ENCODE measurements at regions not wholly inside any gene's neighbourhood (a gene's known extent, or its start where the extent isn't known, plus 50 kb on each side); places are given as distances from the start of the nearest gene placed in this dataset.

GRCh38 chr4:89573656-89574055, 263.3 kb downstream of the SNCA start (continued):
- TF ChIP-seq ZNF622 (IDR thresholded peaks at IDR 0.05), result no peak
- TF ChIP-seq TBL1XR1 (IDR thresholded peaks at IDR 0.05; ENCODE audit: low read depth, low read length), result no peak
- no peak for TF ChIP-seq NBN (IDR thresholded peaks at IDR 0.05)
- no peak for TF ChIP-seq MYB (IDR thresholded peaks at IDR 0.05; ENCODE audit: borderline replicate concordance, low read depth, low read length)

- no peaks in the 10 kb centered on the region for H3K27me3 ChIP-seq (replicated peaks in 1 of 2; ENCODE audit: control insufficient read depth in 2 of 2, insufficient read depth in 2 of 2, low read length in 1 of 2)
- intact Hi-C loops (cut with micrococcal nuclease; ENCODE audit: unreplicated experiment) (no loop called here), in situ Hi-C loops (cut with MboI) (no loop called here)
- H3K36me3 ChIP-seq (ENCODE audit: control insufficient read depth in 2 of 2, insufficient read depth in 2 of 2, low read length in 1 of 2), result no peaks in the 10 kb centered on the region
- H3K9me3 ChIP-seq (replicated peaks; ENCODE audit: control insufficient read depth, insufficient read depth, low read length), result no peaks in the 10 kb centered on the region
- TF ChIP-seq EED (IDR thresholded peaks at IDR 0.05; ENCODE audit: low read depth) (no peak), ZNF274 (IDR thresholded peaks at IDR 0.05; ENCODE audit: insufficient read depth, insufficient read length) (no peak), NRF1 (conservative IDR thresholded peaks at IDR 0.05; ENCODE audit: low read depth, low read length) (no peak), SMARCA5 (IDR thresholded peaks at IDR 0.05) (no peak), TCF7 (IDR thresholded peaks at IDR 0.05; ENCODE audit: borderline replicate concordance) (no peak), ZNF622 (IDR thresholded peaks at IDR 0.05) (no peak), SUPT20H (IDR thresholded peaks at IDR 0.05; ENCODE audit: borderline replicate concordance, control insufficient read depth, low read depth, low read length) (no peak)
- TF ChIP-seq, protein P1, sequence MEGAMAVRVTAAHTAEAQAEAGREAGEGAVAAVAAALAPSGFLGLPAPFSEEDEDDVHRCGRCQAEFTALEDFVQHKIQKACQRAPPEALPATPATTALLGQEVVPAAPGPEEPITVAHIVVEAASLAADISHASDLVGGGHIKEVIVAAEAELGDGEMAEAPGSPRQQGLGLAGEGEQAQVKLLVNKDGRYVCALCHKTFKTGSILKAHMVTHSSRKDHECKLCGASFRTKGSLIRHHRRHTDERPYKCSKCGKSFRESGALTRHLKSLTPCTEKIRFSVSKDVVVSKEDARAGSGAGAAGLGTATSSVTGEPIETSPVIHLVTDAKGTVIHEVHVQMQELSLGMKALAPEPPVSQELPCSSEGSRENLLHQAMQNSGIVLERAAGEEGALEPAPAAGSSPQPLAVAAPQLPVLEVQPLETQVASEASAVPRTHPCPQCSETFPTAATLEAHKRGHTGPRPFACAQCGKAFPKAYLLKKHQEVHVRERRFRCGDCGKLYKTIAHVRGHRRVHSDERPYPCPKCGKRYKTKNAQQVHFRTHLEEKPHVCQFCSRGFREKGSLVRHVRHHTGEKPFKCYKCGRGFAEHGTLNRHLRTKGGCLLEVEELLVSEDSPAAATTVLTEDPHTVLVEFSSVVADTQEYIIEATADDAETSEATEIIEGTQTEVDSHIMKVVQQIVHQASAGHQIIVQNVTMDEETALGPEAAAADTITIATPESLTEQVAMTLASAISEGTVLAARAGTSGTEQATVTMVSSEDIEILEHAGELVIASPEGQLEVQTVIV (IDR thresholded peaks at IDR 0.05; ENCODE audit: borderline replicate concordance, partially characterized antibody), result no peak
- TF ChIP-seq, protein P2, sequence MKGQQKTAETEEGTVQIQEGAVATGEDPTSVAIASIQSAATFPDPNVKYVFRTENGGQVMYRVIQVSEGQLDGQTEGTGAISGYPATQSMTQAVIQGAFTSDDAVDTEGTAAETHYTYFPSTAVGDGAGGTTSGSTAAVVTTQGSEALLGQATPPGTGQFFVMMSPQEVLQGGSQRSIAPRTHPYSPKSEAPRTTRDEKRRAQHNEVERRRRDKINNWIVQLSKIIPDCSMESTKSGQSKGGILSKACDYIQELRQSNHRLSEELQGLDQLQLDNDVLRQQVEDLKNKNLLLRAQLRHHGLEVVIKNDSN (IDR thresholded peaks at IDR 0.05; ENCODE audit: borderline replicate concordance, extremely low read length, insufficient read depth, low read depth, low read length), result no peak
- H3K4me1 ChIP-seq (ENCODE audit: control insufficient read depth, insufficient read depth, low read length), result no peaks in the 10 kb centered on the region
- H4K20me1 ChIP-seq (ENCODE audit: control insufficient read depth, insufficient read depth), result no peaks in the 10 kb centered on the region
- FAIRE-seq, result no peak
- 46% methylated on average over 2 of the region's 2 CpGs for WGBS (ENCODE audit: insufficient coverage, insufficient replicate concordance, low lambda C conversion rate, missing lambda C conversion rate)
- RAD21 ChIA-PET (ENCODE audit: unreplicated experiment), result no interaction called here
- H3K4me2 ChIP-seq (ENCODE audit: control insufficient read depth, insufficient read depth), result no peak overlapping the region
- no peak overlapping the region for H3K9ac ChIP-seq (ENCODE audit: control insufficient read depth, insufficient read depth, low read length)
- POLR2A ChIA-PET, result no interaction called here
- ATAC-seq, result no peak
- no peak overlapping the region for H3K4me3 ChIP-seq
- no peak overlapping the region for H3K27ac ChIP-seq (ENCODE audit: control insufficient read depth, insufficient read depth)
- CTCF ChIA-PET, result no interaction called here
- no TSS peak for BruUV-seq (replicated peaks)
- H3K79me2 ChIP-seq (ENCODE audit: control insufficient read depth, insufficient read depth, low read length), result no peaks in the 10 kb centered on the region
- SMC1A ChIA-PET (ENCODE audit: uncharacterized antibody, unreplicated experiment), result interaction anchor here (1.1 to 1.2 kb wide), 2 partner anchors 14 to 22 kb away, joined by 3 read pairs; no protein-coding TSS in a partner anchor
- no peak for DNase-seq (ENCODE audit: low read depth, low spot score)
- no peak overlapping the region for H2AFZ ChIP-seq (ENCODE audit: control insufficient read depth, low read depth, low read length)
These were observed 264.6 kb downstream of the SNCA start for GRCh38 chr4:89572224-89572858.
